HL-60 (cell line): ENCODE measurements at regions not wholly inside any gene's neighbourhood (a gene's known extent, or its start where the extent isn't known, plus 50 kb on each side); places are given as distances from the start of the nearest gene placed in this dataset.

Experiments used
- CTCF ChIP-seq: IDR thresholded peaks from one replicate; pipeline ENCODE4 v1.5.1; 2011; ENCODE audit warnings: low read length, control low read depth, inconsistent platforms; ENCODE audit not compliant: insufficient read depth
- POLR2AphosphoS5 ChIP-seq: IDR thresholded peaks from 2 replicates; pipeline ENCODE4 v1.6.1; 2012; ENCODE audit warnings: low read depth
- REST ChIP-seq: IDR thresholded peaks from 2 replicates; pipeline ENCODE4 v1.6.1; 2012; ENCODE audit warnings: low read depth; ENCODE audit not compliant: insufficient replicate concordance

- TF ChIP-seq CTCF = no peak
- no peak for TF ChIP-seq POLR2AphosphoS5
- no peak for TF ChIP-seq REST
Observed at GRCh38 chr13:54775501-54776191, 1747.0 kb downstream of the OLFM4 start.
